Activated naive CD4-positive, alpha-beta T cell treated with anti-CD3 and anti-CD28 coated beads, Interleukin-2, amount 10 ng/mL, durations not matched to agents 7 days and 5 days (primary cell): ENCODE measurements at regions not wholly inside any gene's neighbourhood (a gene's known extent, or its start where the extent isn't known, plus 50 kb on each side); places are given as distances from the start of the nearest gene placed in this dataset.

Experiments
- CTCF ChIA-PET: fragments of 350-600 bp; sonication (Branson Sonifier 250); formaldehyde crosslinking; loops from one replicate; lab custom pipeline; 2021; ENCODE audit warnings: antibody characterized with exemption; lab: Charles Lee
- DNase-seq: peaks from one replicate; pipeline ENCODE4 v3.0.0-alpha.2; 2020
- H3K27ac Mint-ChIP-seq: one replicate; pipeline ENCODE4 v1.8.0; 2021; ENCODE audit warnings: mild to moderate bottlenecking, moderate library complexity, mixed read lengths
- H3K27me3 Mint-ChIP-seq: one replicate; pipeline ENCODE4 v1.8.0; 2021; ENCODE audit warnings: mild to moderate bottlenecking, mixed read lengths
- H3K36me3 Mint-ChIP-seq: one replicate; pipeline ENCODE4 v1.8.0; 2021; ENCODE audit warnings: mixed read lengths
- H3K4me1 Mint-ChIP-seq: one replicate; pipeline ENCODE4 v1.8.0; 2021; ENCODE audit warnings: mixed read lengths
- H3K4me3 Mint-ChIP-seq: one replicate; pipeline ENCODE4 v1.8.0; 2021; ENCODE audit warnings: mild to moderate bottlenecking, moderate library complexity, mixed read lengths
- H3K9me3 Mint-ChIP-seq: one replicate; pipeline ENCODE4 v1.8.0; 2021; ENCODE audit warnings: mixed read lengths

DNA sequence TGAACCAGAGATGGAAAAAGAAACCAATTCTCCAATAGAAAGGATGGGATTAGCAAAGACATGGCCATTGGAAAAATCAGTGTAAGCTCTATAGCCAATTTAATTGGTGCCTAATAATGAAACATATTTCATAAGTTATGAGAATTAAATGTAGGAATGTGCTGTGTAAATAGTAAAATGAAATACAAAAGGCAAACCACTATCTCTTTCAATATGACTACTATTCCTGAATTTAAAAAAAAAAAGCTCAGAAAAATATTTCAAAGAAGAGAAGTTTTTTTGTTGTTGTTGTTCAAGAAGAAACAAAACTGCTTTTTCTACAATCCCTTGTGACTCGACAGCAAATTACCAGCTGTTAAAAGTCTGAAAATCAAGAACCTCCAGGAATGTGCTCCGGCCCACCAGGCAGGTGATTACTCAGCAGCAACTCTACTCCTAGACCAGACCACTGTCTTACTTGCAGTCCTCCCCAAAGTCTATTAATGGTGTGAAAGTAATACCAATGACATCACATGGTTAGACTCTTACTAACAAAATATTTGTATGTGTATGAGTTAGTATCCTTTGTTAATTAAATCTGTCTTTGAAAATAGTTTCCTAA lies 362.4 kb downstream of the KCTD12 start:
- no peak overlapping the region for H3K27ac Mint-ChIP-seq
- CTCF ChIA-PET = no interaction called here
- DNase-seq = no peak
- no peaks in the 10 kb centered on the region for H3K9me3 Mint-ChIP-seq
- no peaks in the 10 kb centered on the region for H3K27me3 Mint-ChIP-seq
- no peaks in the 10 kb centered on the region for H3K36me3 Mint-ChIP-seq
- no peak overlapping the region for H3K4me3 Mint-ChIP-seq
- no peaks in the 10 kb centered on the region for H3K4me1 Mint-ChIP-seq

DNA sequence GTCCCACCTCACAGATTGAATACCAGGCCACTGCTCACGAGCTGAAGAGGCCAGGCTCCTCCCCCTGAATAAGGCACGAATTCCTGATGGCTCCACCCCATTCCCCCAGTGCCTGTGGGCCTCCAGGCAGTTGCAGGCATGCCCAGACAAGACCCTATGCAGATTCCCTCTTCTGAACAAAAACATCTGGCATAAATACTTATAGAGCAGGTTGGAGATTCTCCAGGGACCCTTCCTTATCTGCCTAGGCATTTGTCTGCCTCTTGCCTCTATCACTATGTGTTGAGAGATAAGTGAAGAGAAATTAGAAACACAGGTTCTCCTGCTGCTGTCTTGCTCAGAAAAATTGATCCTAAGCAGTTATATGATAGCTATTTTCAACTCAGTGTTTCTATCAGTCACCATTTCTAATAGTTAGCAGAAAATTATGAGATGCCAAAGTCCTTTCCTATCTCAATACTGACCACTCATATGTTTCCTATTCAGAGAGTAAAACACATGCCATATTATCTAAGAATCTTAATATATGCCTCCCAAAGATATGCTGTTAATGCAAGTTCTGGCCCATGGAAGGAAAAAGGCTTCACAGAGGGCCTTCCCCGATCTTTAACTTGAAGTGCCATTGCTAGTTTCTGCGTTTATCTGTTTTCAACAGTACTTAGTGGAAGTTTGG lies 364.0 kb downstream of the KCTD12 start:
- DNase-seq = no peak
- Mint-ChIP-seq H3K4me1 (no peaks in the 10 kb centered on the region), H3K4me3 (no peak overlapping the region), H3K36me3 (no peaks in the 10 kb centered on the region), H3K27me3 (no peaks in the 10 kb centered on the region), H3K9me3 (no peaks in the 10 kb centered on the region), H3K27ac (no peak overlapping the region)
- CTCF ChIA-PET = no interaction called here

DNA sequence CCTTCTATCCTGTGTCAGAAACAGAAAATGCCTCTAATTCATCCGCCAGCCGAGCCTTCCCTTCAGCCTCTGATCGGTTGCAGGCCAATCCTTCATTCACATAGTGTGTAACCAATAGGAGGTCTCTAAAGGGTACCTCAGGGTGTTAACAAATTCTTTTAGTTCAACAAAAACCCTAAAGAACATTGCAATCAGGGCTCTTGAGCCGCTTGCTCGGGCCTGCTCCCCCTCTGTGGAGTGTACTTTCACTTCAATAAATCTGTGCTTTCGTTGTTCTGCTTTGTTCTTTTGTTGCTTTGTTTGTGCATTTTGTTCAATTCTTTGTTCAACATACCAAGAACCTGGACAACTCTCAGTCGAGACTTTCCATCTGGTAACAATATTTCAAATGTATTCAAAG lies 366.5 kb downstream of the KCTD12 start:
- Mint-ChIP-seq H3K9me3 (no peaks in the 10 kb centered on the region), H3K36me3 (no peaks in the 10 kb centered on the region), H3K4me3 (no peak overlapping the region), H3K27me3 (no peaks in the 10 kb centered on the region), H3K27ac (no peak overlapping the region), H3K4me1 (no peaks in the 10 kb centered on the region)
- DNase-seq = no peak
- CTCF ChIA-PET = no interaction called here

DNA sequence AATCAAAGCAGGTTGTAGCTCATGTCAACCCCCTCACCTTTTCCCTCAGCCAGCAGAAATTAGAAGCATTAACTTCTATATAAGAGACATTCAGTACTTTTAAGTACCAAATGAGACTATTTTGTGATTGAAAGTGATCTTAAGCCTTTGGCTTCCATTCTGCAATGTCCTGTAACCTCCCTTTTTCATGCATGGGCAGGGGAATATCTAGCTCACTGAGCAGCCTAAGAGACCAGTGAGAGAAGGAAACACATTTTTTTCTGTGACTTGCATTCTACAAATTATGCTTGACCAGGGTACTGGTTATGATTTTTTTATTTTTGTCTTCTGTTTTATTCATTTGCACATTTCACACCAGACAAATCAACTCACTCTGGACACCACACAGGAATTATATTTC lies 369.6 kb downstream of the KCTD12 start:
- no peak for DNase-seq
- H3K36me3 Mint-ChIP-seq = no peaks in the 10 kb centered on the region
- H3K27me3 Mint-ChIP-seq = no peaks in the 10 kb centered on the region
- H3K4me3 Mint-ChIP-seq = no peak overlapping the region
- no peaks in the 10 kb centered on the region for H3K4me1 Mint-ChIP-seq
- no peaks in the 10 kb centered on the region for H3K9me3 Mint-ChIP-seq
- no peak overlapping the region for H3K27ac Mint-ChIP-seq
- CTCF ChIA-PET = no interaction called here

DNA sequence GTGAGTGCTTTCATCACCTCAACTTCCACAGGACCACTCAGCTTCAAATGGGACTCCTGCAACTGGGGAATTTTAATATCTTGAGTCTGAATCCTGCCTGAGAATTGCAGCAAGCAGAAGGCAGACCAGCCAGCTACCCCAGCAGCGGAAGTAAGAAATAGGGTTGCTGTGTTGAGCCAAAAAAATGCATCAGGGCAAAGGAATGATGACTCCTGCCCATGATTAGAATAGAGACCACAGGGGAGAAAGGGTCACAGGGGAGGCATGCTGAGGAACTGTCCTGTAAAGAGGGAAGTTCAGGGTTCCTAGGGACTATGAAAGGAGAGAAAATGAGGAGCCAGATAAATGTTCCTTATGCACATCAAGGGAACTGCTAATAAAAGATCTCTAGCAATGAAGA lies 370.2 kb downstream of the KCTD12 start:
- DNase-seq = no peak
- Mint-ChIP-seq H3K4me3 (no peak overlapping the region), H3K36me3 (no peaks in the 10 kb centered on the region), H3K27me3 (no peaks in the 10 kb centered on the region), H3K27ac (no peak overlapping the region), H3K9me3 (no peaks in the 10 kb centered on the region), H3K4me1 (no peaks in the 10 kb centered on the region)
- CTCF ChIA-PET = no interaction called here

DNA sequence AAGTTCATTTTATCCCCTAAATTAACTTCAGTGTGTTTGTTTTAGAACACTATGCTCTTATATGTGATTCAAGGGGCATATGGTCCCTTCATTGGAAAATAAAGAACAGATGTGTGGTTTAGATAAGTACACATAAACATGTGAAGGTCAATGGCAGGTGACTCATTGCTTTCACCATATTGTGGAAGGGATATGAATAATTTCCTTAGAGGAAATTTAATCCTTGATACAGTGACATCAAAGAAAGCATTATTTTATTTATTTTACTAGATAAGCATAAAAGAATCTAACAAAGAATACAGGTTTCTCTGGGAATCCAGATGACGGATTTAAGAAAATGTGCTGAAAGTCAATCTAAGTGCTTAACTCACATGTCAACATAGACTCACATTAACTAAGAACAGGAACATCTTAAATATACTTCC lies 373.5 kb downstream of the KCTD12 start:
- CTCF ChIA-PET = no interaction called here
- no peaks in the 10 kb centered on the region for H3K4me1 Mint-ChIP-seq
- DNase-seq = no peak
- H3K9me3 Mint-ChIP-seq = no peaks in the 10 kb centered on the region
- no peaks in the 10 kb centered on the region for H3K27me3 Mint-ChIP-seq
- H3K4me3 Mint-ChIP-seq = no peak overlapping the region
- H3K27ac Mint-ChIP-seq = no peak overlapping the region
- no peaks in the 10 kb centered on the region for H3K36me3 Mint-ChIP-seq

DNA sequence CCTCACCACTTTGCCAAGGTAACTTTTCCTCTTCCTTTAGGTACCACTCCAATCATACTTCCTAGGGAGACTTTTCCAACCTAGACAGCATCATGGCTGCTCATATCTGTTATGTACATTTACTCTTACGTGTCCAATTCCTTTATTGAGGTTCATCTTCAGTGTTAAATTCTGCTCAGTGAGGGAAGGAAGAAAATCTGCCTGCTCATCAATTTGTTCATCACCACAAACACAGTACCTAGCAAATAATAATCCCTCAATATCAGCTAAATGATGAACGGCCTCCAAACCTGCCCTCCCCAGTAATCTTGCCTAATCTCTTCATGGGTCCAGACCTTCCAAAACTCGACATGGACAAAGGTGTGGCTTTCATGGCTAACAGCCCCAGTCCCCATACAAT lies 380.8 kb downstream of the KCTD12 start:
- no peak for DNase-seq
- Mint-ChIP-seq H3K36me3 (no peaks in the 10 kb centered on the region), H3K9me3 (no peaks in the 10 kb centered on the region), H3K4me1 (no peaks in the 10 kb centered on the region), H3K27ac (no peak overlapping the region), H3K4me3 (no peak overlapping the region), H3K27me3 (no peaks in the 10 kb centered on the region)
- CTCF ChIA-PET = no interaction called here

DNA sequence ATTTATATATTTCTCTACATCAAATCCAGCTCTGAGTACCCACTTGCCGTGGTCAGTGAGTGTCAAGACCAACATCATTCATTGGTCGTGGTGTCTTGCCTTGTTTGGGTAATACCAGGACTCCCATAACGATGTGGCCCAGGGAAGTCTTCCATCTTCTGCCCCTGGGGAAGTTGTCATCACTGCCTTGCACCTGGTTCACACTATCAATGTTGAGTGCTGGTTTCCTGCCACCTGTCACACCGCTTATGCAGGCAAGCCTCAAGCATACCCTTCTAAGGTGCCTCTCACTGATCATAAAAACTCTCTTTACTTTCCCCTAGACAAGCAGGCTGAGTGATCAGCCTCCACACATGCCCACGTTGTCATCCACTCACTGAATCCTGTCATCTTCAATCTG lies 382.4 kb downstream of the KCTD12 start:
- CTCF ChIA-PET = interaction anchor here (0.6 kb wide), 1 partner anchor 83 kb away, joined by 3 read pairs; no protein-coding TSS in a partner anchor

DNA sequence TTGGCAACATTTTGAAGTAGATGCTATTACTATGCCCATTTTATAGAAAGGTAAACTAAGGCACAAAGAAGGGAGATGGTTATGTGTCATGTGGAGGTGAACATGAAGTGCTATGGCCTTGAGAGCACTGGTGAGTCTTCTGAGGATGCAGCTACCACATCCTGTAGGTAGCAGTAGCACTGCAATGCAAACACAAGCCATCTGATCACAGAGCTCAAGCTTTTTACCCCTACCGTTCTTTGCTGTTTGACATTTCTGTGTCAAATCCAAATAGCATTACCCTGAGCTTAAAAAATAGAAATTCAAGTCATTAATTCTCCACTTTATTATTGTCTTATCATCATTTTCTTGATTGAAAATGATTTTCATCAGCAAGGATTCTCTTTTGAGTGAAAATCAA lies 382.9 kb downstream of the KCTD12 start:
- no peak overlapping the region for H3K27ac Mint-ChIP-seq
- no peaks in the 10 kb centered on the region for H3K4me1 Mint-ChIP-seq
- no peak overlapping the region for H3K4me3 Mint-ChIP-seq
- no peak for DNase-seq
- no peaks in the 10 kb centered on the region for H3K36me3 Mint-ChIP-seq
- no peaks in the 10 kb centered on the region for H3K9me3 Mint-ChIP-seq
- H3K27me3 Mint-ChIP-seq = no peaks in the 10 kb centered on the region
- CTCF ChIA-PET = no interaction called here

More for the DNA sequence above, 382.4 kb downstream of the KCTD12 start:
- Mint-ChIP-seq H3K36me3 (no peaks in the 10 kb centered on the region), H3K27ac (no peak overlapping the region), H3K4me3 (no peak overlapping the region), H3K9me3 (no peaks in the 10 kb centered on the region), H3K4me1 (no peaks in the 10 kb centered on the region), H3K27me3 (no peaks in the 10 kb centered on the region)
- DNase-seq = no peak

DNA sequence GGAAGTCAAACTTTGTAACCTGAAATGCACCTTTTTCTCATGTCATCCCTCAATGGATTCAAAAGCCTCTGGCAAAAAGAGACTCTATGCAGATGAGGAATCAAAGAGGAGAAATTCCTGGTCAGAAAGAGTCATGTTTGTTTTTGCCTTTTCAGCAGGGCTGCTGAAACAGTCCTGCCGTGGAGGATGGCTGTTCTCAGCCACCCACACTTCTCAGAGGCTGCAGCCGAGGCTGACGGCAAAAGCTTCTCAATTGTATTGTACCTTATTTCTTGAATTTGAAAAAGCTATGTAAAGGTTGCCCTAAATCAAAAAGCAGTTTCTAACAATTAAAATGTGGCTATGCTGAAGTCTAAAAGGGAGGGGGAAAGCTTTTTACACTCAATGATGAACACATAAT lies 385.3 kb downstream of the KCTD12 start:
- DNase-seq = no peak
- CTCF ChIA-PET = no interaction called here
- Mint-ChIP-seq H3K9me3 (no peaks in the 10 kb centered on the region), H3K27me3 (no peaks in the 10 kb centered on the region), H3K36me3 (no peaks in the 10 kb centered on the region), H3K27ac (no peak overlapping the region), H3K4me1 (no peaks in the 10 kb centered on the region), H3K4me3 (no peak overlapping the region)

DNA sequence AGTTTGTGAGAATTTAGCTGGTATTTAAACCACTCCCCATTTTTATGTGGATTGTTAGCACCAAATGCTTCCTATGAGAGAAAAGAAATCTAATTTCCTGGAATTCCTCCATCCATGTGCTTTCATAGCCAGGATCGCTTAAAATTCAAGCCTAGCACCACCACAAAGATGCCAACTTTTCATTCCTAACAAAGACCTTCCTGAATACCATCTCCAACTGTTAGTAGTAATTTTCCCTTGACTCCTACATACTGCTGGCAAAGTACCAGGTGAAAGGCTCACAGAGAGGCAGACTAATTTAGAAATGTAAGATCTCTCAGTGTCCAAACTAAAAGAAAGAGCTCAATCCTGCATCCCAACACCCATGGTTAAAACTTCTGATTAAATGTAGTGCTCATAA lies 386.3 kb downstream of the KCTD12 start:
- H3K27ac Mint-ChIP-seq = no peak overlapping the region
- H3K36me3 Mint-ChIP-seq = no peaks in the 10 kb centered on the region
- CTCF ChIA-PET = interaction anchor here (1.2 kb wide), 1 partner anchor 15 kb away, joined by 3 read pairs; no protein-coding TSS in a partner anchor
- H3K9me3 Mint-ChIP-seq = no peaks in the 10 kb centered on the region
- no peak overlapping the region for H3K4me3 Mint-ChIP-seq
- H3K4me1 Mint-ChIP-seq = no peaks in the 10 kb centered on the region
- no peaks in the 10 kb centered on the region for H3K27me3 Mint-ChIP-seq
- no peak for DNase-seq

DNA sequence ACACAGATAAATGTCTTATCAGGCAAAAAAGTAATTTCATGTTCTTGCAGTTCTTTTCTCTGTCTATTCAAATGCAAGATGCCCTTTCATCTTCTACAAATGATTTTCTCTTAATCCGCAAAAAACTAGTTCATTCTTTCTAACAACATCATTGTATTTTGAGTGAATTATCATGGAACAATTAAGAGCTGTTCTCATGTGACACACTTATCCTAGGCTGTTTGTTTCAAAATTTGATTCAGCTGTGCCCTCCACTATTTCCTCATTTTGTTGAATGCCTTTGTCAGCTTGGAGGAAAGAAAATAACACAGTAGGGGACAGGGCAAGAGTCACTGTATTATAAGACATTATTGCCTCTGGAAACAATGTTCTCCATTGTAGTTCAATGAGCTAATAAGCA lies 396.9 kb downstream of the KCTD12 start:
- Mint-ChIP-seq H3K4me3 (no peak overlapping the region), H3K36me3 (no peaks in the 10 kb centered on the region), H3K27ac (no peak overlapping the region), H3K9me3 (no peaks in the 10 kb centered on the region), H3K27me3 (no peaks in the 10 kb centered on the region), H3K4me1 (no peaks in the 10 kb centered on the region)
- CTCF ChIA-PET = no interaction called here
- DNase-seq = no peak

DNA sequence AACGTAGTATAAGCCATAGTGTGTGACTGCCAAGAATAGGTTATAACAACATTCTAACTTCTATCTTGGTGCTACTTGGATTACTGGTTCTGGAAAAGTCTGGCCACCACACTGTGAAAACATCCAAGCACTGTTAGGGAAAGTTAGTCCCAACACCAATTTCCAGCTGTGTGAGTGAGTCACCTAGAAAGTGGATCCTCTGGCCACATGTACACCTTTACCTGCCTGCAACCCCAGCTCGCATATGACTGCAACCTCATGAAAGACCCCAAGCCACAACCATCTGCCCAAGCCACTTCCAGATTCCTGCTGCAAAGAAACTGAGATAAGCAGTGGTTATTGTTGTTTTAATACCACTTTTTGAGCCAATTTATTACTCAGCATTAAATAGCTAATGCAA lies 404.5 kb downstream of the KCTD12 start:
- Mint-ChIP-seq H3K27ac (no peak overlapping the region), H3K27me3 (no peaks in the 10 kb centered on the region), H3K36me3 (no peaks in the 10 kb centered on the region), H3K4me1 (no peaks in the 10 kb centered on the region), H3K9me3 (no peaks in the 10 kb centered on the region), H3K4me3 (no peak overlapping the region)
- no peak for DNase-seq
- CTCF ChIA-PET = no interaction called here

DNA sequence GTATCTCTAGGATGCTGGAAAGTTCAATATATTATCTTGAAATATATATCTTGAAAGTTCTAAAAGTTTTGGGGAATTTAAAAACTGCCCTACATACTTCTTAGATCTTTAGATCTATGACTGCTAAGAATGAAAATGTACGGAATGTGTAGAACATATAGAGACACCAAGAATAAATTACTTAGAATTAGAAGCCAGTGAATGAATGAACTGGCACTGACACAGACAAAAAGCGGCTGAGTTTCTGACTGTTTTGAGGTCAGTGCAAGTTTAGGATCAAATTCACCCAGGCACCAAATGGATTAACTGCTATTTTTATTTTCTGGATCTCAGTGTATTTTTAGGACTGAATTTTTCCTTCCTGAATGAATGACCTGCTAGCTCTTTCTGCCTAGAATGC lies 411.2 kb downstream of the KCTD12 start:
- Mint-ChIP-seq H3K36me3 (no peaks in the 10 kb centered on the region), H3K4me3 (no peak overlapping the region), H3K4me1 (no peaks in the 10 kb centered on the region), H3K27me3 (peaks cover 7% of the 10 kb centered on the region), H3K27ac (no peak overlapping the region), H3K9me3 (no peaks in the 10 kb centered on the region)
- no peak for DNase-seq
- CTCF ChIA-PET = interaction anchor here (0.7 to 1.3 kb wide), 2 partner anchors 600 to 605 kb away, joined by 3 read pairs; no protein-coding TSS in a partner anchor

DNA sequence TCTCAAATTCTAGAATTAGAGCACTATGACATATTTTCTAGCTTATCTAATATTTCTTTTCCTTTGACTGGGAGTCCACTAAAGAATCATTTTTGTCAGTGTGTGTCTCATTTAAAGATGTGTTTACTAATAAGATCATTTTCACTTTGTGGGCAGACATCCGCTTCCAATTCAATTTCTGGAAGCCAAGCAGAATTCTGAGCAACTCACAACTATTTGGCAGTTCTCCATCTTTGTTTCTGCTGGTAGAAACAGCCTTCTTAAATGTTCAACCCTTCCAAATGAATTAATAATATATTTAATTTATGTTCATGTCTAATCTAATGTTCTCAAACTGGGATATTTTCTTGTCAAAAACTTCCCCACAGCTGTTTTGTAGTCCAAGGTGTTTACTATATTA lies 411.8 kb downstream of the KCTD12 start:
- CTCF ChIA-PET = interaction anchor here (0.8 to 3.1 kb wide), 5 partner anchors 428 to 779 kb away, joined by 3 to 25 read pairs (median 4); no protein-coding TSS in a partner anchor
- Mint-ChIP-seq H3K4me1 (no peaks in the 10 kb centered on the region), H3K36me3 (no peaks in the 10 kb centered on the region), H3K4me3 (no peak overlapping the region), H3K9me3 (no peaks in the 10 kb centered on the region), H3K27me3 (peaks cover 7% of the 10 kb centered on the region), H3K27ac (no peak overlapping the region)
- no peak for DNase-seq
